ENCODE measurements at regions not wholly inside any gene's neighbourhood (a gene's known extent, or its start where the extent isn't known, plus 50 kb on each side); places are given as distances from the start of the nearest gene placed in this dataset.

DNA sequence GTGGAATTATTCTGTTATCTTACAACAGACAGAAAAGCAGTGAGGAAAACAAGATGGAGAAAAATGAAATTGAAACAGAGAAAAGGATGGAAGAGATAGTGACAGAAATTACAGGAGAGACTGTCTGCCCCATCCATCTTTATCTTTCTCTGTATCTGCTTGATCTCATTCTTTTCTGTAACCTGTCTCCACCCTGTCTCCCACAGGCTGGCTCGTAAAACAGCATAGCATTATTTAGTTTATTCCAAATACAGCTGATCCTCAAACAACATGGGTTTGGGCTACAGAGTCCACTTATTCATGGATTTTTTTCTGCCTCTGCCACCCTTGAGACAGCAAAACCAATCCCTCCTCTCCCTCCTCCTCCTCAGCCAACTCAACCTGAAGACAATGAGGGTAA, 482.3 kb upstream of the JARID2 start:
- no peaks in the 10 kb centered on the region for H3K9me3 Mint-ChIP-seq
- no peaks in the 10 kb centered on the region for H3K36me3 Mint-ChIP-seq (ENCODE audit: low read depth)
- DNase-seq (ENCODE audit: low read depth, low spot score), result no peak
- TF ChIP-seq, protein P1, sequence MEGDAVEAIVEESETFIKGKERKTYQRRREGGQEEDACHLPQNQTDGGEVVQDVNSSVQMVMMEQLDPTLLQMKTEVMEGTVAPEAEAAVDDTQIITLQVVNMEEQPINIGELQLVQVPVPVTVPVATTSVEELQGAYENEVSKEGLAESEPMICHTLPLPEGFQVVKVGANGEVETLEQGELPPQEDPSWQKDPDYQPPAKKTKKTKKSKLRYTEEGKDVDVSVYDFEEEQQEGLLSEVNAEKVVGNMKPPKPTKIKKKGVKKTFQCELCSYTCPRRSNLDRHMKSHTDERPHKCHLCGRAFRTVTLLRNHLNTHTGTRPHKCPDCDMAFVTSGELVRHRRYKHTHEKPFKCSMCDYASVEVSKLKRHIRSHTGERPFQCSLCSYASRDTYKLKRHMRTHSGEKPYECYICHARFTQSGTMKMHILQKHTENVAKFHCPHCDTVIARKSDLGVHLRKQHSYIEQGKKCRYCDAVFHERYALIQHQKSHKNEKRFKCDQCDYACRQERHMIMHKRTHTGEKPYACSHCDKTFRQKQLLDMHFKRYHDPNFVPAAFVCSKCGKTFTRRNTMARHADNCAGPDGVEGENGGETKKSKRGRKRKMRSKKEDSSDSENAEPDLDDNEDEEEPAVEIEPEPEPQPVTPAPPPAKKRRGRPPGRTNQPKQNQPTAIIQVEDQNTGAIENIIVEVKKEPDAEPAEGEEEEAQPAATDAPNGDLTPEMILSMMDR (conservative IDR thresholded peaks at IDR 0.05), result no peak
- H3K4me1 Mint-ChIP-seq, result peaks cover 25% of the 10 kb centered on the region
- no peak overlapping the region for H3K4me3 Mint-ChIP-seq
- H3K27me3 Mint-ChIP-seq (ENCODE audit: low read depth), result no peaks in the 10 kb centered on the region
- no peak overlapping the region for H3K27ac Mint-ChIP-seq (ENCODE audit: unreplicated experiment)

DNA sequence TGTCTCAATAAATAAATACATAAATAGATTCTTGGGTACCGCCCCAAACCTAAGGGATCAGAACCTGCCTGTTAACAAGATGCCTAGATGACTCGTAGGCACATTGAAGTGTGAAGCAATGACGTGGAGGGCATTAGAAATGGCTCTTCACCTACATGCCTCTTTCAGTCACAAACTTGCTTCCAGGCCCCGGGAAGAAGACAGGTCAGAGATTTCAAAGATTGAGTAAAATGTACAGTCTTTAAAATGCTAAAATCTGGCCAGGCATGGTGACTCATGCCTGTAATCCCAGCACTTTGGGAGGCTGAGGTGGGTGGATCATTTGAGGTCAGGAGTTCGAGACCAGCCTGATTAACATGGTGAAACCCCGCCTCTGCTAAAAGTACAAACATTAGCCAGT, 480.8 kb upstream of the JARID2 start:
- TF ChIP-seq, protein P1 (conservative IDR thresholded peaks at IDR 0.05), result no peak
- H3K9me3 Mint-ChIP-seq, result no peaks in the 10 kb centered on the region
- H3K27me3 Mint-ChIP-seq (ENCODE audit: low read depth), result no peaks in the 10 kb centered on the region

DNA sequence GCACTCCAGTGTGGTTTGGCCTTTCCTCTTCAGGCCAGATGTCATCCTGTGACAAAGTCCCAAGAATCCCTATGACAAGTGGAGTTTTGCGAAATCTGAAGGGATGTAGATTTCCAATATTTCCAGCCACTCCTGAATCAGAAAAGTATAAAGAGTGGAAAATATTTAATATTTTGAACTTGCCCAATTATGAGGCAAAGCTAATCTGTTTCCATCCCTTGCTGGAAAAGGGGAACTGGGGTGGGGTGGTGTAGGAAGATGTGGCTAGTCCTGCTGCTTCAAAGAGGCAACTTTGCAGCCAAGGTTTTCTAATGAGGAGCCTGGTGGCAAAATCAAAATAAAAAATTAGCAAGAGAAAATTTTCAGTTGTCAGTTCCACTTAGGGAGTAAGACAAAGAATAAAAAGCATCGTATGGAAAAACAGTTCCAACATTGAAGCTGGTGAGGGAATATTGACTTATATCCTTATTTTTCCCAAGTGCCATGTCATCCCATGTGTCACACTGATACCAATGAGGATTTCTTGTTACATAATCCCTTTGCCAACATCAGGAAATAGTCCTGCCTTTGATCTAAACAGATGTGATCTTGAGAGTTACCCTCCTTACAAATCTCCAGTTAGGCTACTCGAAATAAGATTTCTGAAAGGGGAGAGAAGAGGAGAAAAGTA, 480.0 kb upstream of the JARID2 start:
- peaks cover 36% of the 10 kb centered on the region for H3K4me1 Mint-ChIP-seq
- H3K4me3 Mint-ChIP-seq, result no peak overlapping the region
- TF ChIP-seq, protein P1 (conservative IDR thresholded peaks at IDR 0.05), result no peak
- H3K27ac Mint-ChIP-seq (ENCODE audit: unreplicated experiment), result no peak overlapping the region
- DNase-seq (ENCODE audit: low read depth, low spot score), result no peak
- H3K36me3 Mint-ChIP-seq (ENCODE audit: low read depth), result no peaks in the 10 kb centered on the region
- no peaks in the 10 kb centered on the region for H3K9me3 Mint-ChIP-seq
- H3K27me3 Mint-ChIP-seq (ENCODE audit: low read depth), result no peaks in the 10 kb centered on the region

More for the DNA sequence above, 480.8 kb upstream of the JARID2 start:
- H3K27ac Mint-ChIP-seq (ENCODE audit: unreplicated experiment), result peak overlapping the region; percentile 30
- no peak for DNase-seq (ENCODE audit: low read depth, low spot score)
- no peaks in the 10 kb centered on the region for H3K36me3 Mint-ChIP-seq (ENCODE audit: low read depth)
- H3K4me3 Mint-ChIP-seq, result no peak overlapping the region
- peaks cover 29% of the 10 kb centered on the region for H3K4me1 Mint-ChIP-seq

DNA sequence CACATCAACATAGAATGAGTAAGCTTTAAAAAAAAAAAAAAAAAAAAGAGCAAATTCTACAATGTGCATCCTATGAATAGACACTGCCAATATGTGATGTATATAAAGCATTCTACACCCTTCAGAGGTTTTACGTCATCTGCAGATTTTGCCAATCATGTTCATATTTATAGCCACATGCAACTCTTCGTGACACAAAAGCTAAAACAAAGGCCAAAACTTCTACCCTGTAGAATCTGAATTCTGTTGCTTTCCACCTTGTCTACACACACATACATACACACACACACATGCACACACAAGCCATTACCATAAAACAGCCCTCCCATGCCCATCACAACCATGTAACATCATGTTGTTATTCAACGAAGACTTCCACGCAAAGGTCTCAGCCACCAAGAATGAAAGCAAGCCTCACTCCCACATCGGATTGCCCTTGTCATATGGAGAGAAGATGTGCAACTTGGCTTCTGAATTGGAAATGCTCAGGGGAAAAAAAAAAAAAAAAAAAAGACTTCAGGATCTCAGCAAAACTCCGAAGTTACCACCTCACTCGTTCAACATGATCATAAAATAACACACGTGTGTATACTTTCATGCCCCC, 479.4 kb upstream of the JARID2 start:
- no peak overlapping the region for H3K27ac Mint-ChIP-seq (ENCODE audit: unreplicated experiment)
- H3K4me3 Mint-ChIP-seq, result no peak overlapping the region
- TF ChIP-seq, protein P1 (conservative IDR thresholded peaks at IDR 0.05), result no peak
- peaks cover 38% of the 10 kb centered on the region for H3K4me1 Mint-ChIP-seq
- no peak for DNase-seq (ENCODE audit: low read depth, low spot score)
- H3K9me3 Mint-ChIP-seq, result no peaks in the 10 kb centered on the region
- H3K36me3 Mint-ChIP-seq (ENCODE audit: low read depth), result no peaks in the 10 kb centered on the region
- H3K27me3 Mint-ChIP-seq (ENCODE audit: low read depth), result no peaks in the 10 kb centered on the region

DNA sequence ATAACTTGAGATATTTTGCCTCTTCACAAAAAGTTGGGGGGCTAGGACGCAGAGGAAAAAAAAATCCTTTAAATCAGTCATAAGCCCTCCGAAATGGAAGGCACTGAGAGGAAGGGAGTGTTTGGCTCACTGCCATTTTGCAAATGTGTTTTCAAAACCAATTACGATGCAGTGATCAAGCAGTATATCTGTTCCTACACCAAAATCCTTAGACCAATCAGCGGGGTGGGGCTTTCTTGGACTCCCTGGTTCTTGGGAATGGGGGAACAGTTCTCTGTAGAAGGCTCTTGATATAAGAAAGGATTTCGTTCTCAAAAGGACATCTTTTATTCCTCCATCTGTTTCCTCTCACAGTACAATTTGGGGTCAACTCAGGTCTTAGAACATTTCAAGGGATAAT, 478.6 kb upstream of the JARID2 start:
- Mint-ChIP-seq H3K4me1 (peaks cover 42% of the 10 kb centered on the region), H3K27me3 (ENCODE audit: low read depth) (no peaks in the 10 kb centered on the region), H3K4me3 (no peak overlapping the region), H3K36me3 (ENCODE audit: low read depth) (no peaks in the 10 kb centered on the region), H3K27ac (ENCODE audit: unreplicated experiment) (no peak overlapping the region), H3K9me3 (no peaks in the 10 kb centered on the region)
- DNase-seq (ENCODE audit: low read depth, low spot score), result no peak
- TF ChIP-seq, protein P1 (conservative IDR thresholded peaks at IDR 0.05), result no peak
